Kidney (tissue), 13 donors: ENCODE measurements at regions not wholly inside any gene's neighbourhood (a gene's known extent, or its start where the extent isn't known, plus 50 kb on each side); places are given as distances from the start of the nearest gene placed in this dataset.

ENCODE experiments used
- DNase-seq, 5 donors: peaks; one replicate each; pipeline ENCODE4 v3.0.0-alpha.2; 2013 to 2020
- FAIRE-seq: peaks from 2 replicates; lab custom pipeline; 2012; peaks lifted over from hg19 to GRCh38; lab: Jason Lieb, UNC
- H3K27ac ChIP-seq, 2 donors: one replicate each; pipeline ENCODE4 v1.7.0; 2013; ENCODE audit warnings: low read depth in 2 of 2, low read length in 2 of 2, inconsistent platforms in 1 of 2
- H3K27me3 ChIP-seq: one replicate; pipeline ENCODE4 v1.7.1; 2013; ENCODE audit warnings: low read length, inconsistent platforms; ENCODE audit not compliant: control insufficient read depth, insufficient read depth
- H3K36me3 ChIP-seq, 3 donors: one replicate each; pipeline versions ENCODE4 v1.7.0 to v1.7.1; 2013; ENCODE audit warnings: low read length in 3 of 3, control low read depth in 1 of 3, inconsistent platforms in 1 of 3; ENCODE audit not compliant: insufficient read depth in 3 of 3, control insufficient read depth in 2 of 3
- H3K4me1 ChIP-seq, 3 donors: one replicate each; pipeline versions ENCODE4 v1.7.0 to v1.7.1; 2013; ENCODE audit warnings: low read length in 3 of 3, inconsistent platforms in 1 of 3, low read depth in 1 of 3; ENCODE audit not compliant: control insufficient read depth in 2 of 3, insufficient read depth in 2 of 3
- H3K4me3 ChIP-seq, 3 donors: one replicate each; pipeline versions ENCODE4 v1.7.0 to v1.8.1; 2013; ENCODE audit warnings: low read length in 3 of 3, control low read depth in 1 of 3, inconsistent platforms in 1 of 3
- H3K9ac ChIP-seq, 3 donors: one replicate each; pipeline versions ENCODE4 v1.7.0 to v1.7.1; 2013; ENCODE audit warnings: low read length in 3 of 3, control low read depth in 1 of 3, inconsistent platforms in 1 of 3
- H3K9me3 ChIP-seq, 3 donors: one replicate each; pipeline versions ENCODE4 v1.7.0 to v1.7.1; 2013; ENCODE audit warnings: low read length in 3 of 3, control low read depth in 1 of 3, inconsistent platforms in 1 of 3; ENCODE audit not compliant: control insufficient read depth in 2 of 3, insufficient read depth in 1 of 3
- intact Hi-C: fragments of 100-400 bp; cut with DNase I; formaldehyde crosslinking; loops from one replicate; pipeline ENCODE4 v1.11.1; 2022
- TF ChIP-seq, protein P1 (sequence below): IDR thresholded peaks from 3 replicates; pipeline ENCODE4 v1.5.1; 2012; ENCODE audit warnings: mild to moderate bottlenecking, moderate library complexity, borderline replicate concordance; ENCODE audit not compliant: insufficient read depth; ENCODE audit errors: extremely low read depth
- donor health status: control.
- donor health status: control.
- donor health status: control.
- donor health status: control.
- donor health status: control.
- donor health status: DM: yes; HTN: yes; CAD: no.
- donor health status: Normal renal cell carcinoma (clear cell type).

DNA sequence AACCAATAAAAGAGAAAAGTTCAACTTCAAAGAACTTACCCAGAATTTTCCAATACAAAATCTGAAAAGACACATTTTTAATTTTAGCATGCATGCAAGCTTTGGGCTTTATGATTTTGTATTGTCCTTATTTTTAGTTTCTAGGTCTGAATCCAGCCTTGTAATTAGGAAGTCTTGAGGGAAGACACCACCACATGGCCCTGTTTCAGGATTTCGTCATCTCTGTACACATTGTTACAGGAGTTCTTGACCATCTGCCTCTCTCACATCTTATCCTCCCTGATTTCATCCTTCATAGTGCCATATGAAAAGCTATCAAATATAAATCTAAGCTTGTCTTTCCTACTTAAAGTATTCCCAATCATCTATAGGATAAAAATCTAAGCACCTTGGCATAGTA is 176.1 kb downstream of the TXNL1 start:
- Histone ChIP-seq H3K9ac (no peak overlapping the region), H3K9me3 (peaks cover 0 to 18% (median 0%) of the 10 kb centered on the region in 3 donors), H3K4me3 (no peak overlapping the region), H3K27me3 (no peaks in the 10 kb centered on the region), H3K36me3 (no peaks in the 10 kb centered on the region), H3K27ac (no peak overlapping the region), H3K4me1 (no peaks in the 10 kb centered on the region)
- TF ChIP-seq, protein P1, sequence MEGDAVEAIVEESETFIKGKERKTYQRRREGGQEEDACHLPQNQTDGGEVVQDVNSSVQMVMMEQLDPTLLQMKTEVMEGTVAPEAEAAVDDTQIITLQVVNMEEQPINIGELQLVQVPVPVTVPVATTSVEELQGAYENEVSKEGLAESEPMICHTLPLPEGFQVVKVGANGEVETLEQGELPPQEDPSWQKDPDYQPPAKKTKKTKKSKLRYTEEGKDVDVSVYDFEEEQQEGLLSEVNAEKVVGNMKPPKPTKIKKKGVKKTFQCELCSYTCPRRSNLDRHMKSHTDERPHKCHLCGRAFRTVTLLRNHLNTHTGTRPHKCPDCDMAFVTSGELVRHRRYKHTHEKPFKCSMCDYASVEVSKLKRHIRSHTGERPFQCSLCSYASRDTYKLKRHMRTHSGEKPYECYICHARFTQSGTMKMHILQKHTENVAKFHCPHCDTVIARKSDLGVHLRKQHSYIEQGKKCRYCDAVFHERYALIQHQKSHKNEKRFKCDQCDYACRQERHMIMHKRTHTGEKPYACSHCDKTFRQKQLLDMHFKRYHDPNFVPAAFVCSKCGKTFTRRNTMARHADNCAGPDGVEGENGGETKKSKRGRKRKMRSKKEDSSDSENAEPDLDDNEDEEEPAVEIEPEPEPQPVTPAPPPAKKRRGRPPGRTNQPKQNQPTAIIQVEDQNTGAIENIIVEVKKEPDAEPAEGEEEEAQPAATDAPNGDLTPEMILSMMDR: no peak
- no peak for FAIRE-seq
- DNase-seq: no peak
- intact Hi-C loops: no loop called here

DNA sequence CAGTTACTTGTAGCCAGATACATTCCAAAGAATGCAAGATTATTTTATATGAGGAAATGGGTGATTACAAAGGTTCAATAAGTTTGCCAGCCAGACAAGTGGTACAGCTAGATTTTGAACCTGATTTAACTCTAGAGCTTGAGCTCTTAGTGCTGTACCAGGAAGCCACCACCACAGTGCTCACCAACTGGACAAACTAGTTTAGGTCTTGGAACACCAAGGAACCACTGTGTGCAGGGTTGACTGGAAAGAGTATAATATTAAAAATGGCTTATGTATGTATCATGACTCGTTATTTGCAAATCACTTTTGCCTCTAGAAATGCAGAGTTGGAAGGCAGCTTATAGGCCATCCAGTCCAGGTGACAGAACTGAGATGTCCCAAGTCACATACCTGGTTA is 177.2 kb downstream of the TXNL1 start:
- Histone ChIP-seq H3K9ac (no peak overlapping the region), H3K36me3 (no peaks in the 10 kb centered on the region), H3K4me1 (no peaks in the 10 kb centered on the region), H3K27me3 (no peaks in the 10 kb centered on the region), H3K9me3 (peaks cover 0 to 18% (median 0%) of the 10 kb centered on the region in 3 donors), H3K27ac (no peak overlapping the region), H3K4me3 (no peak overlapping the region)
- FAIRE-seq: no peak
- TF ChIP-seq, protein P1: no peak
- DNase-seq: no peak
- intact Hi-C loops: no loop called here

DNA sequence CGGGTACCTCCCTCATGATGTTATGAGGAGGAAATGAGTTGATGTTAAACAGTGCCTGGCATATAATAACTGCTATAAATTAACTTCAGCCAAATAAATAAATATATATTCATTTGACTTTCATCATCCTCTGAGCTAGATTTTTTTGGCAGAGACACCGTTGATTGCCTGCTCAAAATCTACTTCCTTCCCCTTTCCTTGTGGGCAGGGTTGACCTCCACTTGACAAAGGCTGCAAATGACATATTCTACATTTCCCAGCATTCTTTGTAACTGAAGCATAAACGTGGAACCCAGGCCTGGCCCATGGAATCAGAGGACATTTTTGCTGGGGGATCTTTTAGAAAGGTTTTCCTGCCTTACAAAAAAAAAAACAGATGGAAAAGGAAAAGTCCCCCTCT is 177.8 kb downstream of the TXNL1 start:
- DNase-seq (no peak), FAIRE-seq (no peak)
- TF ChIP-seq, protein P1: no peak
- no peak overlapping the region for H3K9ac ChIP-seq
- no peaks in the 10 kb centered on the region for H3K4me1 ChIP-seq
- intact Hi-C loops: no loop called here
- no peaks in the 10 kb centered on the region for H3K27me3 ChIP-seq
- no peak overlapping the region for H3K27ac ChIP-seq
- H3K4me3 ChIP-seq: no peak overlapping the region
- peaks cover 0 to 16% (median 0%) of the 10 kb centered on the region in 3 donors for H3K9me3 ChIP-seq
- no peaks in the 10 kb centered on the region for H3K36me3 ChIP-seq
